ENCODE measurements at regions not wholly inside any gene's neighbourhood (a gene's known extent, or its start where the extent isn't known, plus 50 kb on each side); places are given as distances from the start of the nearest gene placed in this dataset.

- Mint-ChIP-seq H3K9me3 (peaks cover 0 to 7% (median 2%) of the 10 kb centered on the region in 7 donors), H3K36me3 (no peaks in the 10 kb centered on the region), H3K27ac (no peak overlapping the region), H3K4me3 (no peak overlapping the region), H3K4me1 (no peaks in the 10 kb centered on the region), H3K27me3 (ENCODE audit: low read depth in 3 of 3) (peaks cover 0 to 2% (median 1%) of the 10 kb centered on the region in 3 donors)
- no peak overlapping the region for H3K9ac ChIP-seq (ENCODE audit: insufficient read depth, low read length, poor library complexity, severe bottlenecking)
- WGBS (ENCODE audit: insufficient coverage) = no CpG with 5 or more reads among the region's 1 CpG
- H3K79me2 ChIP-seq (ENCODE audit: insufficient read depth, low read length) = no peaks in the 10 kb centered on the region
- H4K20me1 ChIP-seq (ENCODE audit: insufficient read depth, low read length) = no peaks in the 10 kb centered on the region
- no peak overlapping the region for H3K27ac ChIP-seq (ENCODE audit: low read depth in 1 of 2, low read length in 2 of 2)
- H2AFZ ChIP-seq (ENCODE audit: insufficient read depth, low read depth, low read length, poor library complexity, severe bottlenecking) = no peak overlapping the region
- no peaks in the 10 kb centered on the region for H3K9me3 ChIP-seq (replicated peaks in 1 of 2; ENCODE audit: control insufficient read depth in 1 of 2, insufficient read depth in 1 of 2, low read length in 2 of 2)
- H3K36me3 ChIP-seq (replicated peaks in 1 of 2; ENCODE audit: control insufficient read depth in 1 of 2, insufficient read depth in 2 of 2, low read length in 2 of 2) = no peaks in the 10 kb centered on the region
- TF ChIP-seq CTCF (IDR thresholded peaks at IDR 0.05) = no peak
- no peaks in the 10 kb centered on the region for H3K4me1 ChIP-seq (ENCODE audit: control insufficient read depth in 1 of 2, insufficient read depth in 2 of 2, low read length in 2 of 2)
- DNase-seq = no peak
- no peak overlapping the region for H3K4me3 ChIP-seq (replicated peaks in 1 of 3; ENCODE audit: low read depth in 2 of 3, low read length in 3 of 3)
- intact Hi-C loops (cut with micrococcal nuclease) = no loop called here
- H3K4me2 ChIP-seq (replicated peaks; ENCODE audit: extremely low read depth, low read length, poor library complexity, severe bottlenecking) = no peak overlapping the region
- H3K27me3 ChIP-seq (ENCODE audit: control insufficient read depth in 2 of 2, insufficient read depth in 2 of 2, low read length in 2 of 2) = no peaks in the 10 kb centered on the region
Observed at GRCh38 chr9:17059465-17059864, 75.4 kb upstream of the CNTLN start.

- Histone ChIP-seq H2AFZ (ENCODE audit: insufficient read depth, low read depth, low read length, poor library complexity, severe bottlenecking) (no peak overlapping the region), H3K79me2 (ENCODE audit: insufficient read depth, low read length) (no peaks in the 10 kb centered on the region), H3K27me3 (ENCODE audit: control insufficient read depth in 2 of 2, insufficient read depth in 2 of 2, low read length in 2 of 2) (no peaks in the 10 kb centered on the region), H3K4me3 (replicated peaks in 1 of 3; ENCODE audit: low read depth in 2 of 3, low read length in 3 of 3) (no peak overlapping the region), H3K9me3 (replicated peaks in 1 of 2; ENCODE audit: control insufficient read depth in 1 of 2, insufficient read depth in 1 of 2, low read length in 2 of 2) (no peaks in the 10 kb centered on the region), H3K36me3 (replicated peaks in 1 of 2; ENCODE audit: control insufficient read depth in 1 of 2, insufficient read depth in 2 of 2, low read length in 2 of 2) (no peaks in the 10 kb centered on the region), H4K20me1 (ENCODE audit: insufficient read depth, low read length) (no peaks in the 10 kb centered on the region), H3K27ac (ENCODE audit: low read depth in 1 of 2, low read length in 2 of 2) (no peak overlapping the region), H3K4me1 (ENCODE audit: control insufficient read depth in 1 of 2, insufficient read depth in 2 of 2, low read length in 2 of 2) (no peaks in the 10 kb centered on the region), H3K4me2 (replicated peaks; ENCODE audit: extremely low read depth, low read length, poor library complexity, severe bottlenecking) (no peak overlapping the region), H3K9ac (ENCODE audit: insufficient read depth, low read length, poor library complexity, severe bottlenecking) (no peak overlapping the region)
- no peaks in the 10 kb centered on the region for H3K4me1 Mint-ChIP-seq
- 81% methylated on average over 3 of the region's 3 CpGs for WGBS (ENCODE audit: insufficient coverage)
- no peak overlapping the region for H3K27ac Mint-ChIP-seq
- no peak for DNase-seq
- H3K36me3 Mint-ChIP-seq = no peaks in the 10 kb centered on the region
- intact Hi-C loops (cut with micrococcal nuclease) = no loop called here
- H3K27me3 Mint-ChIP-seq (ENCODE audit: low read depth in 3 of 3) = peaks cover 0 to 2% (median 0%) of the 10 kb centered on the region in 3 donors
- peaks cover 0 to 7% (median 2%) of the 10 kb centered on the region in 7 donors for H3K9me3 Mint-ChIP-seq
- TF ChIP-seq CTCF (IDR thresholded peaks at IDR 0.05) = no peak
- no peak overlapping the region for H3K4me3 Mint-ChIP-seq
Observed at GRCh38 chr9:17057729-17058128, 77.1 kb upstream of the CNTLN start.

Measured in CD14-positive monocyte (primary cell).